Inflammatory macrophage (primary cell): ENCODE measurements at regions not wholly inside any gene's neighbourhood (a gene's known extent, or its start where the extent isn't known, plus 50 kb on each side); places are given as distances from the start of the nearest gene placed in this dataset.
"Not testable (repeated sequence)": the region's sequence is repeated elsewhere in the genome, so short reads cannot be mapped to it uniquely, and the experiment has no call there.

ENCODE experiments used
- DNase-seq, 2 donors: peaks; one replicate each; pipeline ENCODE4 v3.0.0-alpha.2; 2020 to 2022

DNA sequence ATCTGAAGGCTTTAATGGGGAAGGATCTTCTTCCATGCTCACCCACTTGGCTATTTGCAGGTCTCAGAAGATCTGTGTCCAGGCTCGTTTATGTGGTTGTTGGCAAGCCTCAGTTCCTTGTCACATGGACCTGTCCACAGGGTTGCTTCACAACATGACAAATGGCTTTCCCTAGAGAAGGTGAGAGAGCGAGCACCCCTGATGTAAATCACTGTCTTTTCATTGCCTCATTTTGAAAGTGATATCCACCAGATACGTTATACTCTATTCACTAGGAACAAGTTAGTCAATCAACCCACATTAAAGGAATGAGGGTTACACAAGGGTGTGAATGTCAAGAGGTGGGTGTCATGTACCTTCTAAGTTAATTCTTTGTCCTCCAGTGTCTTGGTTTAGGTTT is 433.3 kb downstream of the RPS6KC1 start:
- no peak for DNase-seq

DNA sequence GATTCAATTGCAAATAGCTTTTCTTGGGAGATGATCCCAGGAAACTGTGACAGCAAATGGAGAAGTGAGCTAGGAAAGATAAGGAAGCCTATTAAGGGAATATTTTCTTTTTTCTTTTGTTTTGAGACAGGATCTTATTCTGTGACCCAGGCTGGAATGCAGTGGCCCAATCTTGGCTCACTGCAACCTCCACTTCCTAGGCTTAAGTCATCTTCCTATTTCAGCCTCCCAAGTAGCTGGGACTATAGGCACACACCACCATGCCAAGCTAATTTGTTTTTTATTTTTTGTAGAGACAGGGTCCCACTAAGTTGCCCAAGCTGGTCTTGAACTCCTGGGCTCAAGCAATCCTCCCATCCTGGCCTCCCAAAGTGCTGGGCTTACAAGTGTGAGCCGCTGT is 433.7 kb downstream of the RPS6KC1 start:
- DNase-seq: no peak

DNA sequence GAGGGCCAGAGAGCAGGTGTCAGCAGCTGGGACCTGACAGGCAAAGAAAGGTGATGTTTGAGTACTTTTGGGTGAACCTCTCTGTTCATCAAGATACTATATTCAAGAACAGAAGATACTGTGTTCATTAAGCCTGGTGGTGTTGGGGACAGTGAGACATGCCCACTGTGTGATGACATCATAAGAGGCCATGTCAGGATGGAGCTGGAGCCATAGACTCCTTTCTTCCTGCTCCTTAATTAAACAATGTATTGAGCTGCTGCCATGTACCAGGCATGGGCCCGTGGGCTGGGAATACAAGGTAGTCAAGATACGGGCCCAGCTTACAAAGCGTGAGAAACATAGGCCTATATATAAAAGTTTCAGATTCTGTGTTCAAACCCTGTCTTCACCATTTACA is 435.4 kb downstream of the RPS6KC1 start:
- no peak for DNase-seq

DNA sequence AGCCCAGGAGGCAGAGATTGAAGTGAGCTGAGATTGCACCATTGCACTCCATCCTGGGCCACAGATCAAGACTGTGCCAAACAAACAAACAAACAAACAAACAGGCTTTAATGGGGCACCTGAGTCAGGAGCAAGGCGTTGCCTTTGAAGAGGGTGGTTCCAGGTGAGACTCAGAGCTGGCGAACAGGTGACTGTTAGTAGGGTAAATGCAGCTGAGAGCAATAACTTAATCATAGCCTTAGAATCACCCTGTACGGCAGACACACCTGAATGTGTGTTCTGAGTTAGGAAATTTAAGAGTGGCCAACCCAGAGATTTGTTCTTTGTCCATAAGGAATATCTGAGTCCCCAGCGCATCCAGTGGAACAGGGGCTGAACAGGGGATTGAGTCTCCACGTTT is 440.4 kb downstream of the RPS6KC1 start:
- no peak for DNase-seq

DNA sequence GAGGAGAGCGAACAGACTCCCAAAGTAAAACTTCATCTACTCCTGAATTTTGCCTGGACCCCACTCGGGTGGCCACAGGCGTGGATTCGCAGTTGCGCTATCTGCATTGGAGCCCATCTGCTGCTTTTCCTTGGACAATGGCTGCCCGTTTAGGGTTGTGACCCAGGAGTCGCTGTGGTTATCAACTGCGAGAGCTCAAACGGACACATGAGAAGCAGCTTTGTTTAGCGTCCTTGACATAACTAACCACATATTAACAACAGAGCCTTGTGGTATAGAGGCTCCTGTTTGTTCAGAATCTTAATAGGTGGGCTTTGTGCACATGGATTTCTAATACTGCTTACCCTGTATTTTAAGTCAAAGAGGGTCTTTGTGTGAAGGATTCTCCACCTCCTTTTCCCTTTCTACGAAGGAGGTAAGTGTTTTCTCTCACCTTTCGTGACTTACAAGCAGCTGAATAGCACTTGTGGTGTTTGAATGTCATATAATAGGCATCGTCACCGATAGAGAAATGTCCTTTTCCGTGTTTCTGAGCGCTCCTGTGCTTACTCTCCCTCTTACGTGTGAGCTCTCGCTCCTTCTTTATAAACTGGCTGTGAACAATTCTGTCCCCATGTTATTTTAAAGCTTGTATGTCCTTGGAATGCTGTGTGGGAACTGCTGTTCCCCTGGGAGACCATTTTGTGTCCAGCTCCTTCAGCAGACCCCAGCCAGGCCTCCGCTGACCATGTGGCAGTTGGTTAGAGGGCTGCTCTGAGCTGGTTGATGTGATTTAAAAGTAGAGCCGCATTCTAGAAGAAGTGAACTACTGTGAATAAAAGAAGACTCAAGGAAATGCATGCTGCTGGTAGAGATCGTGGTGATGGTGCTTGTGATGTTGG is 441.4 kb downstream of the RPS6KC1 start:
- no peak for DNase-seq

DNA sequence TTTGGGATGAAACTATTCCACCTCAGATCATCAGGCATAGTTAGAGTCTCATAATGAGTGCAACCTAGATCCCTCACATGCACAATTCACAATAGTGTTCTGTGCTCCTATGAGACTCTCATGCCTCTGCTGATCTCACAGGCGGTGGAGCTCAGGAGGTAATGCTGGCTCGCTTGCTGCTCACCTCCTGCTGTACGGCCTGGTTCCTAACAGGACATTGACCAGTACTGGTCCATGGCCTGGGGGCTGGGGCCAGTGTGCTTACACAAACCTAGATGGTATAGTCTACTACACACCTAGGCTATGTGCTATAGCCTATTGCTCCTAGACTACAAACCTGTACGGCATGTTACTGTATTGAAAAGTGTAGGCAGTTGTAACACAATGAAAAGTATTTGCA is 448.4 kb downstream of the RPS6KC1 start:
- no peak for DNase-seq

DNA sequence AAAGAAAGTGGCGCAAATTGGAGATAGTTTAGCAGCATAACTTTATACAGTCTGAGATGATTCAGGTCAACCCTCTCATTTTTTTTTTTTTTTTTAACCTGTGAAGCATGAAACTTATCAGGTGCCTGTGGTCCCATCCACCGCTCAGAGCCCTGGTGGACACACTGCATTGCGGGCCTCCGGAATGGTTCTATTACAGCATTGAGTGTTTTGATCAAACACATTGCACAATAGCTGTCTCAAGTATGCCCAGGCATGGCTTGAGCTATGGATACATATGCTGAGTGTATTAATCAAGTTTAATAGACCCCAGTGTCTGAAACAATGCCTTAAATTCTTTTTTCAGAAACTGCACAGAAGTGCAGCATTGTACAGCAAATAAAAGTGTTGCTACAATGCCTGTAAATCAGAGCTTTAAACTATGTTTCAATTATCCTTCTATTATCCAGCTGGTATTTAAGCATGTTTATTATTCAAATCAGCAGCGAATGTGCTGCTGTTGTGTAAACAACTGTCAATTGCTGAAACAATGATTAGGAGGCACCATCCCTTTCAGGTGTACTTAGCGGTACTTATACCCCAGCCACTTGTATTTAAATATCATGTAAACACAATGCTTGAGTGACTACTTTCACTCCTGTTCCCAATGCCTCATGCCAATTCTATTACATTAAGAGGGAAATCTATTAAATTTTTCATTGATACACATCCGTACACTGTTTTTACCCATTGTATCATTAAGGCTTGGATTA is 456.6 kb downstream of the RPS6KC1 start:
- no peak for DNase-seq

DNA sequence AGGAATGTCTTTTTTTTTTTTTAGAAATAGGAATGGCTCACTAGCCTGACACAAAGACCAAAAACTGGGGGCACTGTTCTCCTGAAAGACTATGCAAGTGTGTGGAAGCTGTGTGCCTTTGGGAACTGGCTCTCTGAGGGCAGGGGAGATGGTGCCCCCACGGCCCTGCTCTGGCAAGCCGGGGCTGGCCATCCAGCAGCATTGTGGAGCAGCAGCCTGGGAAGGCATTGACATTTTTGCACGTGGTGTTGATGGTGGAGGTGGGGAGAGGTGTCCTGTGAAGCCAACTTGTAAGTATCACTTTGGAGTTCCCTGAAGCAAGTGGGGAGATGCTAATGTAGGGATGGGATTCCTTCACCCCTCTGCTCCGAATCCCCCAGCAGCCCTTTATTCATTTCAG is 460.1 kb downstream of the RPS6KC1 start:
- no peak for DNase-seq

DNA sequence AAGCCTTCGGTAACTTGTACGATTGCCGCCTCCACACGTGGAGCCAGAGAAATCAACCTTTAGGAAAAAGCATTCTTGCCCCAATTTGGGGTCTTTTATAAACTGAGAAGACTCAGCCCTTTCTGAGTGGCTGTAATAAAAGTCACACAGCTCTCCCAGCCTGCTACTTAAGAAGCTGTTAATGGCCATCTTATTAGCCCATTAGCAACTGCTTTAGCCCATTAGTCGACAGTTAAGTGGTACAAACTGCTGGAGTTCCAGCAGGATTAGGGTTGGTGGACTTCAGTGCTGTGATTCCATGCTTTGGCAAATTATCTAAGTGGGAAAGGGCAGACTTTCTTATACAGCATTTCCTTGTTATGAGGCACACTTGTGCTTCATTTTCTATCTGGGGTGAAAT is 461.3 kb downstream of the RPS6KC1 start:
- no peak for DNase-seq

DNA sequence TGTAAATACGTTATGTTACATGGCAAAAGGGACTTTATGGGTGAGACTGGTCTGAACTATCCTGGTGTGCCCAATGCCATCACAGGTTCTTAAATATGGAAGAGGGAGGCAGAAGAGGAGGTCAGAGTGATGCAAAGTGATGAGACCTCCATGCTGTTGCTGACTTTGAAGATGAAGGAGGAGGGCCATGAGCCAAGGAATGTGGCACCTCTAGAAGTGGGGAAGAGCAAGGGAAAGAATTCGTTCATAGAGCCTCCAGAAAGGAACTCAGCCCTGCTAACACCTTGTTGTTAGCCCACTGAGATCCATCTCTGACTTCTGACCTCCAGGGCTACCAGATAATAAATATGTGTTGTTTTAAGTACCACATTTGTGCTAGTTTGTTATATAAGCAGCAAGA is 462.0 kb downstream of the RPS6KC1 start:
- DNase-seq: no peak

DNA sequence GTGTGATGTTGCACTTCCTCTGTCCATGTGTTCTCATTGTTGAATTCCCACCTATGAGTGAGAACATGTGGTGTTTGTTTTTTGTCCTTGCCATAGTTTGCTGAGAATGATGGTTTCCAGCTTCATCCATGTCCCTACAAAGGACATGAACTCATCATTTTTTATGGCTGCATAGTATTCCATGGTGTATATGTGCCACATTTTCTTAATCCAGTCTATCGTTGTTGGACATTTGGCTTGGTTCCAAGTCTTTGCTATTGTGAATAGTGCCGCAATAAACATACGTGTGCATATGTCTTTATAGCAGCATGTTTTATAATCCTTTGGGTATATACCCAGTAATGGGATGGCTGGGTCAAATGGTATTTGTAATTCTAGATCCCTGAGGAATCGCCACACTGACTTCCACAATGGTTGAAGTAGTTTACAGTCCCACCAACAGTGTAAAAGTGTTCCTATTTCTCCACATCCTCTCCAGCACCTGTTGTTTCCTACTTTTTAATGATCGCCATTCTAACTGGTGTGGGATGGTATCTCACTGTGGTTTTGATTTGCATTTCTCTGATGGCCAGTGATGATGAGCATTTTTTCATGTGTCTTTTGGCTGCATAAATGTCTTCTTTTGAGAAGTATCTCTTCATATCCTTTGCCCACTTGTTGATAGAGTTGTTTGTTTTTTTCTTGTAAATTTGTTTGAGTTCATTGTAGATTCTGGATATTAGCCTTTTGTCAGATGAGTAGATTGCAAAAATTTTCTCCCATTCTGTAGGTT is 463.6 kb downstream of the RPS6KC1 start:
- DNase-seq: not testable (repeated sequence)

DNA sequence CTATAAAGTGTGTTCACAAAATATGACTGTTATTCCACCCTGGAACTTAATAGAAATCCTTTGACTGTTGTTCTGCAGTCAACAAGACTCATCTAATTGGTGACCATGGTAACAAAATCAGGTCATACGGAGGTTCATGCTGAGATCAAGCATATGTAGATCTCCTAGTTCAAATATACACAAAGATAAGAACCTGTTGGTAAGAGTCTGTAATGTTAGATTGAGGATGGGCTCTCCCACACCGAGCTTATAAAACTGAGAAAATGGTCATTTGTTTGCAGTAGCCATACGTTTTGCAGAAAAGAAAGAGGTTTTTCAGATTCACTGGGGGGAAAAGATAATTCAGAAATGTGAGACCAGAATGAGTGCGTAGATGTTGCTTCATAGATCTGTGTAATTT is 468.1 kb downstream of the RPS6KC1 start:
- DNase-seq: no peak

DNA sequence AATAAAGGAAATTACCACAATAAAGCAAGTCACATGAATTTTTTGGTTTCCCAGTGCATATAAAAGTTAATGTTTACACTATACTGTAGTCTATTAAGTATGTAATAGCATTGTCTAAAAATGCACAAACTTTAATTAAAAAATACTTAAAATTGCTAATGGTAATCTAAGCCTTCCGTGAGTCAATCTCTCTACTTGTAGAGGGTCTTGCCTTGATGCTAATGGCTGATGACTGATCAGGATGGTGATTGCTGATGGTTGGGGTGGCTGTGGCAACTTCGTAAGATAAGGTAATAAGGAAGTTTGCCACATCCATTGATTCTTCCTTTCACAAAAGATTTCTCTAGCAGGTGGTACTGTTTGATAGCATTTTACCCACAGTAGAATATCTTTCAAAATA is 466.6 kb upstream of the PROX1 start:
- DNase-seq: no peak

DNA sequence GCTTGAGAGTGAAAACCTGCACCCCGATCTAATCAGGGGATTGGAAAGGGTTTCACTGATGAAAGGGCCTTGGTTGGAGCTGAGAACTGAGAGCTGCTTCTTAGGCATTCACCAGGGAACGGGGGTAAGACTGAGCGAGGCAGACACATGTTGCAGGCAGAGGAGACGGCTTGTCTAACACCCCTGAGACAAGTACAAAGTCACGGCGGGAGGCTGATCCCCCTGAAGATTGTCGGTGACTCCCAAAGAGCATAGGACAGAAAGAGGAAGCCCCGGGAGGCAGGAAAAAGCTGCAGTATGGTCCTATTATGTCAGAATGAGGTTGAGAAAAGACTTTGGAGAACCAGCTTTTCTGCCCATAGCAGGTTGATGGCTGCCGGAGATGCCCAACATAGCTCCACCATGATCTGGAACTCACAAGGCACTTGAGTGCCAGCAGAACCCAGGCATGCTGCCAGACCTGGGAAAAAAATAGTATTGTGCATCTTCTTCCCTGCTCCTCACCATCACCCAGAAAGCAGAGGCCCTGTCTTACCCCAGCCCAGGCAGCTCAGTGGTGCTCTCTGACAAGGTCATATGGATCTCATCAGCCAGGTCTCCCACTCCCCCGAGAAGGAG is 463.9 kb upstream of the PROX1 start:
- DNase-seq: no peak

DNA sequence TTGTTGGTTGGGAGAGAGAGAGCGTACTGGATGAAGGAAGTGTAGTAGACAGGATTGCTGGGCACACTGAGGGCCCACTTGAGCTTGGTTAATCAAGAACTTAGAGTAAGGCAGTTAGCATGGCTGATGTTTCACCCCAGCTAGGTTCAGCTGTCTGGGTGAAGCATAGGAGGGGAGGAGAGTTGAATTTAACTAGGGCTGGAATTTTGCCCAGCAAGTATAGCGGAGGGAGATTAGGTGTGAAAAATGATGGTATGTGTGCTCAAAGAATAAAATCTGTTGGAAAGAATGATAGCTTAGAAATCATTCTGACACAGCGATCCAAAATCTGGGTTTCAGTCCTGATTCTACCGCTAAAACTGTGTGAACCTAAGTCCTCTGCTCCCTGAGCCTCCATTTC is 461.5 kb upstream of the PROX1 start:
- no peak for DNase-seq

DNA sequence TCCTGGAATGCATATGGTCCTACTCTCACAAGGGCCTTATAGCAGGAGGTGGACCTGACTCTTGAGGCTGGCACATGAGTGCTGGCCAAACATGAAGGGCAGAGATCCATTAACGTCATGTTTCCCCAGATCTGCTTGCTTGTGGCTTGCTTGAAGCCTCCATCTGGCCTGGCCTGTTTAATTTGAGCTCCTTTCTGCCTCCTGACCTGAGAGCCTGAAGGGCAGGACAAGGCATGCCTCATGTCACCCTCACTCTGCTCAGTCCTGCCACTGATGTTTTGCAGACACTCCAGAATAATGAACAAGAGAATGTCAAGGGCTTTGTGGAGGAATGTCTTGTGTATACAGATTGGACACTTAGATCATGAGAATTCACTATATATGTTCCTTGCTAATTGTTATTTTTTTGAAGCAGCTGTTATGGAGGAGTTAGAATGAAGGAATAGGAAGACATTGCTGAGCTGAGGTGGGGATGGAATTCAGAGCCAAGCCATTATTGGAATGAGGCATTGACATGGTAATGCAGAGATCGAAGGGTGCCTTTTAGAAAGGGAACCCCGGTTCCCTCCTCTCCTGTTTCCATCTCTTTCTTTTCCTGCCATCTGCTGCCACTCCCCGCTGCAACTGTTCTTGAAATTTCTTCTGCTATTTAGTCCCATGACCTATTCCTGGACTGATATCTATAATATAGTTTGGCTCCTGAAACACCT is 457.0 kb upstream of the PROX1 start:
- no peak for DNase-seq

DNA sequence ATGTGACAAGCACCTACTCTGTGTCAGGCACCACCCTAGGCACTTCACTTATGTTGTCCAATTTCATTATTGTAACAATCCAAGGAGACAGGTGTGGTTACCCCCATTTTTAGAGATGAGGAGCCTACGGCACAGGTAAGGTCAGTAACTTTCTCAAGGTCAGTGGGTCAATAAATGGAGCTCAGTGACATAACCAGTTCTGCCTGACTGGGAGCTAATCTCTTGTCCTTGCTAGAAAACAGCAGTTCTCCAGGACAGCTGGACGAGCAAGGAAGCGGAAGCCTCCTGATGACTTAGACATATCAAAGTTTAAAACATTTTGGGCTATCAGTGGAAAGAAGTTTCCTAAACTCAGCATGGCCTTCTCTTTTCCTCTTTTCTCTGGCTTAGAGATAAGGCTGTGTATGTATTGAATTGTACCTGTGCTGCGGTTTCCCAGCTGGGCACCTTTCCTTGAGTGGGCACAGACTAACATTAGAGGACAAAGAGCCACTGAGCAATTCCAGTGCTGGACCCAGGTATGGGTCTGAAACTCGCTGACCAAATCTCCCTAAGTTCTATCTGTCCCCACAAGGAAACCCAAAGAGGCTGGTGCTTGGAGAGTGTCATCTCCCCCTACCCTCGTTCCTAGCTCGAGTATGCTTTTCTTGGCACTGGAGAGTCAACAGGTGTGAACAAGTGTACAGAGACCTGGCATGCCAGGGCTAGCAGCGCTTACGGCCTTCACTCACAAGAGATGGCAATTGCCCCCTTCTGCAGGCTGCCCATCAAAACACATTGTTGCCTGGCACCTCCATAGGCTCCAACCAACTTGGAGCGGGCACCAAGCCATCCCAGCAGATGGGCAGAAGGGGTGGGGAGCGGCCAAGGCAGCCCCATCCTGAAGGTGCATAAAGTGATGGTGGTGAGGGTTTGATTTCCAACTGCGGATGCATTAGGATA is 456.1 kb upstream of the PROX1 start:
- no peak for DNase-seq

DNA sequence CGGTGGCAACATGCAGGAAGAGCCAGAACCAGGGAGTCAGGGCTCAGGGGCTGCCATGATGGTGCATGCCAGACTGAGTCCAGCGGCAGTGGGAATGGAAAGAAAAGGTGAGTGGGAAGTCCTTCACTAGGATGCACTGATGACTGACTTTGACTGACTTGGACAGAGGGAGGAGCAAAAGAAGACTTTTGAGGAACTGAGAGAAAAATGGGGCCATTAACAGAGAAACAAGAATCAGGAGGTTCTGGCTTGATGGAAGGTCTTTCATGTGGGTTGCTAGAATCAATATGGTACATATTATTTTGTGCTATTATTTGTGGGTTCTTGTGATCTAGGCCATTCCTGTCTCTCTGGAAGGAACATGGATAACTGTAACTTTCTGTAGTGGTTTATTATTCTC is 454.6 kb upstream of the PROX1 start:
- no peak for DNase-seq

DNA sequence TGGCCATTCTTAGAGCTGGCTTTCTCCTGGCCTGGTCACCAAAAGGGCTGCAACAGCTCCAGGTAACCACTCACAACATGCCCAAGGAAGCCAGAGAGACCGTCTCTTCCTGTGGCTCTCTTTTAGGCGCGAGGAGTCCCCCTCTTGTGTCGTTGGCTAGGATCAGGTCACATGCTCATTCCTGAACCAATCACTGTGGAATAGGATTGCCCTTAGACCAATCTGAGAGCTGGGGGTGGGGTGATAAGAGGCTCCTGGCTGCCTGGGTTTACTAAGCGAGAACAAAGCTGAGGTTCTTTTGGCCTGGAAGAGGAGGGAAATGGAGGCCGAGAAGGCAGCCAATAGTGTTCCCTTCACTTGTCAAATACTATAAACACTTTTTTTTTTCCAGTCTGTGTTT is 452.1 kb upstream of the PROX1 start:
- no peak for DNase-seq

DNA sequence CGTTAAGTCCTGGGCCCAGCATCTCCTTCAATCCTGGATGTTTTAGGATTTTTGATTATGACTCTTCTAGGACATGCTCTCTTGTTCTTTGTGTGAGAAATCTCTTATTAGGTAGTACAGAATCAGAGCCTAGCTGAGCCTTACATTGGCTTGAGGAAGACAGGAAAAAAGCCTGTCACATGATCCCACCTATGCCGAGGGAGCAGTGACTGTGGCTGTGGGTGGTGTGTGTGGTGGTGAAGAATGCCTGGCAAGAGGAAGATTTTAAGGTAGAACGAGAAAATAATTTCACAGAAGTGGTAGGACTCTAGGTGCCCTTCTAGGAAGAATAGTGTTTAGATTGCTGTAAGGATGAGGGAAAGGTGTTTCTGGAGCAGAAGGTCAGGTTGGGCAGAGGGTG is 449.5 kb upstream of the PROX1 start:
- no peak for DNase-seq

DNA sequence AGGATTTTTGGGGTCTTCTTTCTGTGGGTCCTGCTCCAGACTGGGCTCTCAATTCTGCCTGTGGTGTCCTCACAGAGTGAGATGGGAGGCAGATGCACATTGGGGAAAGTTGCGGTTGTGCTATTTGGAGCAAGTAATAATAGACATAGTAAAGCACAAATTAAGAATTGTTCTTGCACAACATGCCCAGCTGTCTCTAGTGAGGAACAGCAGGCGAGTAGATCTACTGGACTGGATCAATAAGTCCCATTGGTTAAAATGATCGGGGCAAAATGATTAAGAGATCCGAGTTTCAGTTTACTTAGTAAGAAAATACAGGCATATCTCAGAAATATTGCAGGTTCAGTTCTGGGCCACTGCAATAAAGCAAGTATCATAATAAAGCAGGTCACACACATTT is 448.3 kb upstream of the PROX1 start:
- no peak for DNase-seq
